ENCODE measurements at regions not wholly inside any gene's neighbourhood (a gene's known extent, or its start where the extent isn't known, plus 50 kb on each side); places are given as distances from the start of the nearest gene placed in this dataset.

- TF ChIP-seq CTCF (conservative IDR thresholded peaks at IDR 0.05; ENCODE audit: low read depth, low read length), result no peak
- no peak for DNase-seq (ENCODE audit: low read depth)
- H3K4me3 ChIP-seq (ENCODE audit: low read depth, low read length), result no peak overlapping the region
Observed at GRCh38 chr4:132245319-132245718, 903.8 kb upstream of the PCDH10 start.

- DNase-seq (ENCODE audit: low read depth), result no peak
- no peak for TF ChIP-seq CTCF (conservative IDR thresholded peaks at IDR 0.05; ENCODE audit: low read depth, low read length)
- H3K4me3 ChIP-seq (ENCODE audit: low read depth, low read length), result no peak overlapping the region
Observed at GRCh38 chr4:132264176-132264575, 884.9 kb upstream of the PCDH10 start.

- no peak for TF ChIP-seq CTCF (conservative IDR thresholded peaks at IDR 0.05; ENCODE audit: low read depth, low read length)
- H3K4me3 ChIP-seq (ENCODE audit: low read depth, low read length), result no peak overlapping the region
- DNase-seq (ENCODE audit: low read depth), result no peak
Observed at GRCh38 chr4:132266374-132266773, 882.7 kb upstream of the PCDH10 start.

GRCh38 chr4:132267321-132267720, 881.8 kb upstream of the PCDH10 start:
- no peak for DNase-seq (ENCODE audit: low read depth)
- TF ChIP-seq CTCF (conservative IDR thresholded peaks at IDR 0.05; ENCODE audit: low read depth, low read length), result no peak

GRCh38 chr4:132269303-132269990, 879.6 kb upstream of the PCDH10 start:
- DNase-seq (ENCODE audit: low read depth), result no peak
- no peak overlapping the region for H3K4me3 ChIP-seq (ENCODE audit: low read depth, low read length)
- no peak for TF ChIP-seq CTCF (conservative IDR thresholded peaks at IDR 0.05; ENCODE audit: low read depth, low read length)

More at GRCh38 chr4:132267321-132267720, 881.8 kb upstream of the PCDH10 start:
- H3K4me3 ChIP-seq (ENCODE audit: low read depth, low read length), result no peak overlapping the region

GRCh38 chr4:132275583-132276121, 873.4 kb upstream of the PCDH10 start:
- TF ChIP-seq CTCF (conservative IDR thresholded peaks at IDR 0.05; ENCODE audit: low read depth, low read length), result no peak
- no peak overlapping the region for H3K4me3 ChIP-seq (ENCODE audit: low read depth, low read length)
- no peak for DNase-seq (ENCODE audit: low read depth)

GRCh38 chr4:132276185-132276584, 872.9 kb upstream of the PCDH10 start:
- no peak overlapping the region for H3K4me3 ChIP-seq (ENCODE audit: low read depth, low read length)
- DNase-seq (ENCODE audit: low read depth), result no peak
- TF ChIP-seq CTCF (conservative IDR thresholded peaks at IDR 0.05; ENCODE audit: low read depth, low read length), result no peak

All from choroid plexus epithelial cell (primary cell).